Muscle of leg (tissue), 3 donors: ENCODE measurements at regions not wholly inside any gene's neighbourhood (a gene's known extent, or its start where the extent isn't known, plus 50 kb on each side); places are given as distances from the start of the nearest gene placed in this dataset.
"Not testable (repeated sequence)": the region's sequence is repeated elsewhere in the genome, so short reads cannot be mapped to it uniquely, and the experiment has no call there.

Experiments used
- DNase-seq: peaks from one replicate; pipeline ENCODE4 v3.0.0; 2013
- H3K27ac ChIP-seq: one replicate; pipeline ENCODE4 v1.5.1; 2013; ENCODE audit warnings: mild to moderate bottlenecking, low read length, control low read depth
- H3K27me3 ChIP-seq: one replicate; pipeline ENCODE4 v1.6.1; 2013; ENCODE audit warnings: low read length; ENCODE audit not compliant: control insufficient read depth, insufficient read depth
- H3K36me3 ChIP-seq: one replicate; pipeline ENCODE4 v1.6.1; 2013; ENCODE audit warnings: low read length; ENCODE audit not compliant: control insufficient read depth, insufficient read depth
- H3K4me1 ChIP-seq: one replicate; pipeline ENCODE4 v1.6.1; 2013; ENCODE audit warnings: low read length; ENCODE audit not compliant: control insufficient read depth, insufficient read depth
- H3K4me3 ChIP-seq: one replicate; pipeline ENCODE4 v1.5.1; 2013; ENCODE audit warnings: low read length, control low read depth
- H3K9me3 ChIP-seq: replicated peaks from 2 replicates; pipeline ENCODE4 v1.6.1; 2013; ENCODE audit warnings: low read depth, low read length; ENCODE audit not compliant: control insufficient read depth
- WGBS: methylation state at CpG from one replicate; pipeline ENCODE4 v1.1.5; 2013; ENCODE audit warnings: missing lambda C conversion rate; ENCODE audit not compliant: insufficient coverage; 5-methylcytosine and 5-hydroxymethylcytosine counted together

DNA sequence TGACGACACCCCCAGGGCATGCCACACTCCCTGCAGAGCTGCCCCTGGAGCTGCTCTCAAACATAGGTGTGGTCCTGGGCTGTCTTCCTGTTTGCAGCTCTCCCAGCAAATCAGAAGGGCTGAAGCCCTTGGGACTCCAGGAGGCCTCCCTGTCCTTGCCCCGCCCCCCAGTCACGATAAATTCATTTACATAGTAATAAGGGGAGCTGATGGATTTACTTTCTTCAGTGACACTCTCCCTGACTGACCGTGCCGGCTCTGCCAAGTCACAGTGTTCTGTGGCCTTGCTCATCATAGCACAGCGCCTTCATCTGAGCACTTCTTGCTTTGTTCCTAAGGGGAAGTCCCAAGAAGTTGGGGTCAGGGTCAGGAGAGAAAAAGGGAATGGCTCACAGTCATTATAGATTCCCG, 121.4 kb downstream of the ENC1 start:
- H3K36me3 ChIP-seq: no peaks in the 10 kb centered on the region
- H3K27me3 ChIP-seq: no peaks in the 10 kb centered on the region
- peaks cover 7% of the 10 kb centered on the region for H3K9me3 ChIP-seq
- 83% methylated on average over 3 of the region's 7 CpGs for WGBS
- H3K4me1 ChIP-seq: no peaks in the 10 kb centered on the region
- no peak overlapping the region for H3K27ac ChIP-seq
- DNase-seq: no peak
- no peak overlapping the region for H3K4me3 ChIP-seq

DNA sequence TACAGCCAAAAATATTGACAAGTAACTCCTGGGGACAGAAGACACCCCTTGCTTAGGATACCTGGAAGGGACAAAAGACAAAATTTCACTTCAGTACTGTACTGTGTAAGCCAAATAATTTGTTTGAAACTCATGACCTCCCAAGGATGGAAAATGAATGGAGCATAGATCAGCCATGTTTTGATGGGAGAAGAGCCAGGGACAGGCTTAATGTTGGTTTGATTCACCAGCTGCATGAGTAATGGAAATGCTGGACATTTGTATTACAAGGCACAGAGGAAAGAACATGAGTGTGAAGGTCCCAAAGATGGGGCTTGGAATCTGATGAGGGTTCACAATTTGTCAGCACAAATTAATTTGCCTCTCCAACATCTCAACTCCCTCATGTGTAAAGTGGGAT, 122.8 kb downstream of the ENC1 start:
- DNase-seq: peak; percentile 39
- no peak overlapping the region for H3K4me3 ChIP-seq
- H3K9me3 ChIP-seq: peaks cover under 1% of the 10 kb centered on the region
- no peaks in the 10 kb centered on the region for H3K36me3 ChIP-seq
- no peaks in the 10 kb centered on the region for H3K27me3 ChIP-seq
- no peaks in the 10 kb centered on the region for H3K4me1 ChIP-seq
- H3K27ac ChIP-seq: no peak overlapping the region

DNA sequence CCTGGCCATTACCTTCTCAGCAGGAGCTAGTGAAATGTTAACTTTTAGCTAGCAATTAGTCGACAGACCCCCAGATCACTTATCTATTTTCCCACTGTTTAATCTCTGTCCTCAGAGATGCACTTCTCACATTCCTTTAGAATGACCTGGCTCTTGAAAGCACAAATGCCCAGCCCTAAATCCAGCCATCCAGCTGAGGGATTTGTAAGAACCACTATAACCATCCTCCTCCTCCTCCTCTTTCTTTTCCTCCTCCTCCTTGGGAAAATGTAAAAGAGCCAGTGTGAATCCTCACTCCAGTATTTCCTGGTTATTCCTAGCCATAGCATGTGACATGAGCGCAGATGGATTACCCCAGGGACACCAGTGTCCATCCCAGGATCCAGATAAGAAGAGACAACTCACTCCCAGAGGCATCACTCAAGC, 124.3 kb downstream of the ENC1 start:
- no peaks in the 10 kb centered on the region for H3K9me3 ChIP-seq
- no peaks in the 10 kb centered on the region for H3K4me1 ChIP-seq
- no peak overlapping the region for H3K4me3 ChIP-seq
- 25% methylated on average over 1 of the region's 2 CpGs for WGBS
- H3K27me3 ChIP-seq: no peaks in the 10 kb centered on the region
- no peak overlapping the region for H3K27ac ChIP-seq
- DNase-seq: peak; percentile 32
- no peaks in the 10 kb centered on the region for H3K36me3 ChIP-seq

DNA sequence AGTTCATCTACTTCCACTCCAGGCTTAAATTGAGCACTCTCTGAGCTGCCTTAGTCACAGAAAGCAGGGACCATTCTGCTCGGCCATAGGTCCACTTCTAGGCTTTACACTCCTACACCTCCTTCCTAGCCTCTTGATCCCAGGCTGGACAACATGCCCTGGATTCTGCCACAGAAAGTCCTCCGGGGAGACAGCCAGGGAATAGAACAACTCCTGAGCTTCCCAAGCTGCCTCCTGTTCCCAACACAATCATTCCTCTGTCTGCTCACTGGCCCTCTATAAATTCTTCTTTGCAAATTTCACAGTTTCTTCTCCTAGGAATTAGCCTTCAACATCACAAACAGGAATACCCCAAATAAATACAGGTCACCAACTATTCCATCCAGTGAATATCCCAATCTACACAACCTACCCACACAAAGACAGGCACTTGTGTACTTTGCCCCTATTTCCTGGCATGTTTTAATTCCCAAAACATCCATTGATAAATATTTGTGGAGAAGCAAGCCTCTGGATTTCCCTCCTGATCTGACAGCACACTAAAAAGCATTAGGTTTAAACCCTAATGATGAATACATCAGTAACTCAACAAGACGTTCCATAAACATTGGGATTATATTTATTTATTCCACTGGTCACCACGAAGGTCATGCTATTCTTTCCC, 125.5 kb downstream of the ENC1 start:
- Histone ChIP-seq H3K4me1 (no peaks in the 10 kb centered on the region), H3K27ac (no peak overlapping the region), H3K4me3 (no peak overlapping the region), H3K27me3 (no peaks in the 10 kb centered on the region), H3K36me3 (no peaks in the 10 kb centered on the region), H3K9me3 (no peaks in the 10 kb centered on the region)
- WGBS: 60% methylated on average over 4 of the region's 4 CpGs
- DNase-seq: no peak

DNA sequence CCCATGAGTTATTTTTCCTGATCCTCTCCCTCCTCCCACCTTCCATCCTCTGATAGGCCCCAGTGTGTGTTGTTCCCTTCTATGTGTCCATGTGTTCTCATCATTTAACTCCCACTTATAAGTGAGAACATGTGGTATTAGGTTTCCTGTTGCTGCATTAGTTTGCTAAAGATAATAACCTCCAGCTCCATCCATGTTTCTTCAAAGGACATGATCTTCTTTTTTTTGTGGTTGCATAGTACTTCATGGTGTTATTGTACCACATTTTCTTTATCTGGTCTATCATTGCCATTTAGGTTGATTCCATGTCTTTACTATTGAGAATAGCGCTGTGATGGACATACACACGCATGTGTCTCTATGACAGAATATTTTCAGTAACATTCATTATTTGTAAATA, 128.8 kb downstream of the ENC1 start:
- WGBS: no CpG with 5 or more reads among the region's 2 CpGs
- not testable (repeated sequence) for H3K4me3 ChIP-seq, DNase-seq, H3K9me3 ChIP-seq, H3K27ac ChIP-seq, H3K4me1 ChIP-seq, H3K36me3 ChIP-seq, H3K27me3 ChIP-seq

DNA sequence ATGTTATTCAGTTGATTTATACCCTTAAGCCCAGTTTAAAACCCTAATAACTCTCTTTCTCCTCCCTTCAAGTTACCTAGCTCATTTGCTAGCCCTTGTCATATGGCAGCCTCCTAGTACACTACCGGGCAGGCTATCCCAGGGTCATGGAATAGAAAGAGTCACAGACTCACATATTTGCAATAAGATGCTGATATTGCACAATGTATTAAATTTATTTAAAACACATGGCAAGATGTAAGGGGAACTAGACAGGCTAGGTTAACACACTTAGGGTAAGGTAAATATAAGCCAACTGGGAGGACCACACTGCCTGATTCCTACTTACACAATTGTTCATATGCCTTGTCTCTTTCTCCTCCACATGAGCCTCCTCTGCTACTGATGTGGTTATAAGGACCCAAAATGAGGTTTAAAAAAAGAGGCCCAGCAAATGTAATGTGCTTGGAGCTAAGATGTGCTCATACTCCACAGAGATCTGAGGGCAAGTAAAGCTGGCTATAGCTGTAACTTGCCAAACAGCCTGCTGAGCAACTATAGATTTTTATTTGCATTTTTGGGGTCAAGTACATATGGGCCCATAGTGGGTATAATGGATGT, 130.0 kb downstream of the ENC1 start:
- H3K4me1 ChIP-seq: peaks cover 4% of the 10 kb centered on the region
- DNase-seq: no peak
- no peaks in the 10 kb centered on the region for H3K27me3 ChIP-seq
- no peak overlapping the region for H3K4me3 ChIP-seq
- no peaks in the 10 kb centered on the region for H3K9me3 ChIP-seq
- no CpG with 5 or more reads among the region's 1 CpG for WGBS
- H3K36me3 ChIP-seq: no peaks in the 10 kb centered on the region
- H3K27ac ChIP-seq: no peak overlapping the region

DNA sequence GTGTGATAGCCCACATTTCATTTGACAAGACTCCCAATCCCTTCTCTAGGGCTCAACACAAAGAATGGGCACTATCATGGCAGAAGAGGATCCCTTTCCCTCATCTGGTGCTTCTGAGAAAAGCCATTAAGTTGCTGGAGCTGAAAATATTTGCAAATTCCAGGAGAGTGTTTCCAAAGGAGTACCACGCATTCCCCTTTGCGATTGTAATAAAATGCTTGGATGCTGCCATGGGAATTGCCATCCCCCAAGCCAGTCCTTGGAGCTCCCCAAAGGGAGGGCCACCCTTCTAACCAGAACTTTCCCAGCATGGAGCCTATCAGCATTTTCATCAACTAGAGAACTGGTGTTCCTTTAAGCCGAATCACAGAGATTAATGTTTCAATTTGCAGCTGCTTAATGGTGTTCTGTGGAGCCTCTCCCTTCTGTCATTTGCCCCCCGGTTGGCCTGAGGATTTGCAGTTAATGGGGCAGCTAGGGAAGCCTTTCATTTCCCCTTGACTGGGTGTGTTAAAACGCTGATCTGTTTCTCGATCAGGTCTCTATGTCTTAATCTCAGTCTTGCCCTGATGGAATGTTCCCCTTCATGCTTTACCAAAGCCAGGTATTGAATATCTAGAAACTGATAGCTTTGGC, 133.0 kb downstream of the ENC1 start:
- H3K9me3 ChIP-seq: no peaks in the 10 kb centered on the region
- H3K36me3 ChIP-seq: no peaks in the 10 kb centered on the region
- H3K4me1 ChIP-seq: peaks cover 6% of the 10 kb centered on the region
- 45% methylated on average over 2 of the region's 6 CpGs for WGBS
- no peak overlapping the region for H3K4me3 ChIP-seq
- no peak overlapping the region for H3K27ac ChIP-seq
- H3K27me3 ChIP-seq: no peaks in the 10 kb centered on the region
- DNase-seq: no peak

DNA sequence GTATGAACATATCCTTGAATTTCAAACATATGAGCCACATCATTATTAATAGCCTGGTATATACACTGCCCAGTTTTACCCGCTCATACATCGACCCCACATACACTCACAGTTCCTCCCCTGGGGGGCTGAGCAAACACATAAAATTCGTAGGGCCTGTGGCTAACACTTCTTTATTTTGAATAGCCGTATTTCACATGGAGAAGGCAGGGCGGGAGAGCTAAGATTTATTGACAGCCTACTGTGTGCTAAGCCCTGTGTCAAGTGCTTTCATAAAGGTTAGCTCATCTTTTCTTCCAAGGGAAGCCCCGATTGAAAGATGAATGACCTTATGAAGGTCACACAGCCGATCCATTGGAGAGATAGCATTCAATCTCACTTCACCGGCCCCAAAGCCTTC, 134.4 kb downstream of the ENC1 start:
- 73% methylated on average over 8 of the region's 8 CpGs for WGBS
- no peaks in the 10 kb centered on the region for H3K27me3 ChIP-seq
- DNase-seq: no peak
- no peaks in the 10 kb centered on the region for H3K36me3 ChIP-seq
- peaks cover 8% of the 10 kb centered on the region for H3K4me1 ChIP-seq
- no peak overlapping the region for H3K4me3 ChIP-seq
- no peak overlapping the region for H3K27ac ChIP-seq
- H3K9me3 ChIP-seq: no peaks in the 10 kb centered on the region

DNA sequence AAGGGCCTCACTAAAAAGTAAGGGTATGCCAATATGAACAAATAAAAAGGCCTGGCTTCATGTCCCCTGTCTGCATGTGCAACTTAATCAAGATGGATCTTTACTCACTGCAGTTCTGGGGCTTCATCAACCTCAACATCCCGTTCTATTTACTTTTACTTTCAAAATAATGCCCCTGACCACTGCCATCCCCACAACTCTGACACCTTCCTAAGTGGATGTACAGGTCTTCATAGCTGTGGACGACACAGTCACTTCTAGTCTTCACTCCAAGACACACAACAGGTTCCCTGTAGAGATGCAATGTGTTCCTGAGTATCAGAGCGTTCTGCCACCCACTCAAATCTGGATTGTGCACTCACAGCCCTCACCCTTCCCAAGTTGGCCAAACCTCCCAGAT, 136.1 kb downstream of the ENC1 start:
- Histone ChIP-seq H3K36me3 (no peaks in the 10 kb centered on the region), H3K9me3 (no peaks in the 10 kb centered on the region), H3K4me3 (no peak overlapping the region), H3K27me3 (no peaks in the 10 kb centered on the region), H3K27ac (no peak overlapping the region), H3K4me1 (peaks cover 18% of the 10 kb centered on the region)
- DNase-seq: no peak
- WGBS: 90% methylated on average over 2 of the region's 3 CpGs

DNA sequence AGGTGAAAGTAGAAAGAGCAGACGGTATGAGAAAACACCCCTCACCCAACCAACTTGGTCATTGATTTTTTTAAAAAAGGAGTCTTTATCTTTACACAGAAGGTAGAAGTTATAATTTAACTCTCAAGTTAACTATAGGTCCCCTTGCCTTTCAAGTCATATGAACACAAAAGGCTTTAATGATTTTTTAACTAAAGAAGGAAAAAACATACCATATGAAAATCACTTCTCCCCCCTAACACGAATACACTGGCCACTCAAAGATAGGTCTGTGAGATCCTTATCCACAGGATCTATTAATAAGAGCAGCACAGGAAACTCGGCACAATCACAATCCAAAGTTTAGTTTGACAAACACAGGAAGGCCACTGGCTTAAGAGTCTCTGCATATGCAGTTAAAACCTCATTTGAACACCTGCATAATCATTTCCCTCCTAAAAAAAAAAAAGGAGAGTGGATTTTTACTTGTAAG, 138.0 kb downstream of the ENC1 start:
- Histone ChIP-seq H3K27me3 (no peaks in the 10 kb centered on the region), H3K4me1 (peaks cover 15% of the 10 kb centered on the region), H3K27ac (no peak overlapping the region), H3K4me3 (no peak overlapping the region), H3K36me3 (no peaks in the 10 kb centered on the region), H3K9me3 (no peaks in the 10 kb centered on the region)
- peak; percentile 73 for DNase-seq
- 33% methylated on average over 2 of the region's 3 CpGs for WGBS
